Effector CD4-positive, alpha-beta T cell (primary cell): ENCODE measurements at regions not wholly inside any gene's neighbourhood (a gene's known extent, or its start where the extent isn't known, plus 50 kb on each side); places are given as distances from the start of the nearest gene placed in this dataset.
A peak's percentile ranks its signal among the peaks of the same experiment; 100 is the strongest.
"Not testable (repeated sequence)": the region's sequence is repeated elsewhere in the genome, so short reads cannot be mapped to it uniquely, and the experiment has no call there.

Experiments
- DNase-seq: peaks from one replicate; pipeline ENCODE4 v3.0.0-alpha.2; 2020

DNA sequence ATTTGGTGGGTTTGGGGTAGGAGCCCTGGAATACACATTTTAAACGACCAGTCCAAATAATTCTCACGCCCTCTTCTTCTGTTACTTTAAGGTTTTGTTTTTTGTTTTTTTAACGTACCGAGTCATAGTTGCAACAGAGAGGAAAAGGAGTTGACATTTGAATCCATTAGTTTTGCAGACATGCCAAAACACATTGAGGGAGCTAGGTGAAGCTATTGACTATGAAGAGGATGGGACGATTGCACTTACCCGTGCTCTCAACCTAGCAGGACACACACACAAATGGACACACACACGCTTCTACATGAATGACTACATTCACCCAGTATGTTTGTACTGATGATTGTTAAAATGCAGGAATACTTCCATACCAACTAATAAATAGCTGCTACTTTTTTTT lies 54.3 kb upstream of the CIT start:
- DNase-seq: no peak

DNA sequence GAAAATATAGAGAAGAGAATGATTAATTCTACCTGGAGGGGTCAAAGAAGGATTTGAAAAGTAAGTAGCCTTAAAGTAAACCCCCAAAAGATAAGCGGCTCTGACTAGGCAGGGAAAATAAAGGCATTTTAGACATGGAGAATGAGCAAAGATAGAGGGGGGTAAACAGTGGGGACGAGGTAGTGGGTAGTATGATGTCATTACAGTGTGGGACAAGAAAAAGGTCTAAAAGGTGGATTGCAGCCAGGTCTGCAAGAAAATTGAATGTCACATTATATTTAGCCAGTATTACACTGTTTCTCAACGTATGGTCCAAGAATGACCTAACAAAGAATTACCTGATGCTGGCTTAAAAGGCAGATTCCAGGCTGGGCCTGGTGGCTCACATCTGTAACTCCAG lies 55.8 kb upstream of the CIT start:
- no peak for DNase-seq

DNA sequence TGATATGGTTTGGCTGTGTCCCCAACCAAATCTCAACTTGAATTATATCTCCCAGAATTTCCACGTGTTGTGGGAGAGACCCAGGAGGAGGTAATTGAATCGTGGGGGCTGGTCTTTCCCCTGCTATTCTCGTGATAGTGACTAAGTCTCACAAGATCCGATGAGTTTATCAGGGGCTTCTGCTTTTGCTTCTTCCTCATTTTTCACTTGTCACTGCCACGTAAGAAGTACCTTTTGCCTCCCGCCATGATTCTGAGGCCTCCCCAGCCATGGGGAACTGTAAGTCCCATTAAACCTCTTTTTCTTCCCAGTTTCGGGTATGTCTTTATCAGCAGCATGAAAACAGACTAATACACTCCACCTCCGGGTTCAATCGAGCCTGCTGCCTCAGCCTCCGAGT lies 54.3 kb upstream of the BICDL1 start:
- DNase-seq: not testable (repeated sequence)

DNA sequence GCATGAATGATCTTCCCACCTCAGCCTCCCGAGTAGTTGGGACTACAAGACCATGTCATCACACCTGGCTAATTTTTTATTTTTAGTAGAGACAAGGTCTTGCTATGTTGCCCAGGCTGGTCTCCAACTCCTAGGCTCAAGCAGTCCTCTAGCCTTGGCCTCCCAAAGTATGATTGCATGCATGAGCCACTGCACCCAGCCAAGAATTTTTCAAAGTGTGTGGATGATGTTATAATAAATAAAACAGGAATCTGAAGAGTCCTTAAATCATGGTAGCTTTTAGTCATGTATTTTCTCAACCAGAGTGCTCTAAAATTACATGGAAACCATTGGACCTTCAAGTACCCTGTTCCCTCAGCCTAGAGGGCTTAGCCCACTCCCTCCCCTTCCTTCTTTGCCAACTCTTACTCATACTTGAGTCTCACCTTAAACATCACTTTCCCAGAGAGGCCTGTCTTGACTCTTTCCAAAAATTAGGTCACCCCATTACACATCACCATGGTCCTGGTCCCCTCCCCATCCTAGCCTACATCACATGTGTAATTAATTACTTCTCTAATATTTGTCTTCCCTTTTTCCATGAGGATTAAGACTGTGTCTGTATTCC lies 52.2 kb upstream of the BICDL1 start:
- DNase-seq: no peak

DNA sequence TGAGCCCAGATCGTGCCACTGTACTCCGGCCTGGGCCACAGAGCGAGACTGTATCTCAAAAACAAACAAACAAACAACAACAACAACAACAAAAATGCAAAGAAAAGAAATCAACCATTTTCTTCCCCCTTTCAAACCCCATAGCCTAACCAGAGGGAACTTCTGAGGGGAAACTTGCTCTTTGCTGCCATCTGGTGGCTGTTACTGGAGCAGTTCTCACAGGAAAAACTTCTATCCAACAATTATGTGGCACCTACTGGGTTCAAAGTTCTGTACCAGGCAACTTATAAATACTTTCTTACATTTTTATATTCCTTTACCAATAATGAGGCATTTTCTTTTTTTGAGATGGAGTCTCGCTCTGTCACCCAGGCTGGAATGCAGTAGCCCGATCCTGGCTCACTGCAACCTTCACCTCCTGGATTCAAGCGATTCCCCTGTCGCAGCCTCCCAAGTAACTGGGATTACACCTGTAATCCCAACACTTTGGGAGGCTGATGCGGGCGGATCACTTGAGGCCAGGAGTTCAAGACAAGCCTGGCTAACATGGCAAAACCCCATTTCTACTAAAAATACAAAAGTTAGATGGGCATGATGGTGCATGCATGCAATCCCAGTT lies 50.9 kb upstream of the BICDL1 start:
- peak; percentile 69 for DNase-seq
